GM12891 (cell line): ENCODE measurements at regions not wholly inside any gene's neighbourhood (a gene's known extent, or its start where the extent isn't known, plus 50 kb on each side); places are given as distances from the start of the nearest gene placed in this dataset.

Experiments used
- POLR2A ChIP-seq: IDR thresholded peaks from 2 replicates; pipeline ENCODE4 v1.6.1; 2011; ENCODE audit warnings: low read depth, low read length, control low read depth
- POLR2AphosphoS5 ChIP-seq: IDR thresholded peaks from 2 replicates; pipeline ENCODE4 v1.6.1; 2011; ENCODE audit warnings: low read depth, low read length, control low read depth
- POU2F2 ChIP-seq: IDR thresholded peaks from 2 replicates; pipeline ENCODE4 v1.6.1; 2011; ENCODE audit warnings: low read depth, mild to moderate bottlenecking, control low read depth, low read length, moderate library complexity
- SPI1 ChIP-seq: IDR thresholded peaks from 2 replicates; pipeline ENCODE4 v1.6.1; 2011; ENCODE audit warnings: low read depth, low read length, control low read depth
- TAF1 ChIP-seq: IDR thresholded peaks from 2 replicates; pipeline ENCODE4 v1.6.1; 2011; ENCODE audit warnings: low read depth, low read length, control low read depth

- TF ChIP-seq POLR2A (no peak), POU2F2 (no peak), POLR2AphosphoS5 (no peak), SPI1 (no peak), TAF1 (no peak)
Observed at GRCh38 chr16:73683804-73684203, 612.8 kb upstream of the PSMD7 start.
